Spleen (tissue), 7 donors: ENCODE measurements at regions not wholly inside any gene's neighbourhood (a gene's known extent, or its start where the extent isn't known, plus 50 kb on each side); places are given as distances from the start of the nearest gene placed in this dataset.

Experiments used
- CTCF ChIP-seq, 11 experiments: fragments of 200-600 bp in 7 of 11; fragments of 450-650 bp in 4 of 11; sonication (generic) in 4 of 11; IDR thresholded peaks in 8 of 11; conservative IDR thresholded peaks in 3 of 11; 1 replicate in 7 of 11; 2 replicates in 4 of 11; pipeline versions ENCODE4 v1.4.0 to v1.8.0; 2016 to 2021; ENCODE audit warnings: antibody characterized with exemption in 11 of 11, inconsistent platforms in 4 of 11, mild to moderate bottlenecking in 1 of 11
- POLR2A ChIP-seq, 3 donors: fragments of 450-650 bp; IDR thresholded peaks; one replicate each; pipeline ENCODE4 v1.5.1; 2017; ENCODE audit warnings: antibody characterized with exemption in 3 of 3, mild to moderate bottlenecking in 1 of 3
- POLR2AphosphoS5 ChIP-seq, 3 donors: sonication (generic); formaldehyde crosslinking; IDR thresholded peaks; one replicate each; pipeline ENCODE4 v1.5.1; 2017; ENCODE audit warnings: antibody characterized with exemption in 3 of 3
- donor health status: DM: no; HTN: no; CAD: no; lungs with moderate emphysema.
- donor health status: DM: no; HTN: no; CAD: no.
- donor health status: DM: no; HTN: no; CAD: no.

DNA sequence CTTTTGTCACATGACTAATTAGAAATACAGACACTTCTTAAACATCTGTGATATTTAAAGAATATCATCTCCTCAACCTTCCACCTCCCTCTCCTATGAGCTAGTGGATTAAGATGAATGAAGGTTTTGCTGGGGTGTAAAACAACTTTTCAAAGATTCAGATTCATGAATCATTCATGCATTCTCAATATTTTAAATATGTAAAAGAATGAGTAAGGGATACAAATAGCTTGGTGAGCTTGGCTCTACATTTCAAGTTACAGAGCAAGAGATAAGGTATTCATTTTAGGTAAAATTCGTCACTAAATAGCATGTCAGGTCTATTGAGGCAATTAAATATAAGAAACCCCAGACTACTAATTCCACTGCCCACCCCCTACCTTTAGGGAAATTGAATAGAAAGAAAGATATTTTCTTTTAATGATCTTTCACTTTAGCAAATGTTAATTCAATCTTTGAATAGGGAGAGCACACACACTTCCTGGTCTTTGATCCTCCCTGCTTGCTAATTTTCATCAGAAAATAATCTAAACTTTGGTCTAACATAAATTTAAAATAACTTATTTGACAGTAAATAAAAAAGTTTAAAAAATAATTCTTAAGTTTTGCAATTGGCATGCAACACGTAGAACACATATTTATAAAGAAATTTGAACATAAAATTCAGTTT is 486.9 kb upstream of the ITGA1 start:
- TF ChIP-seq CTCF (IDR thresholded peaks at IDR 0.05 in 8 of 11, conservative IDR thresholded peaks at IDR 0.05 in 3 of 11) = no peak
- no peak for TF ChIP-seq POLR2AphosphoS5 (IDR thresholded peaks at IDR 0.05)
- no peak for TF ChIP-seq POLR2A (IDR thresholded peaks at IDR 0.05)
